DND-41 (cell line): ENCODE measurements at regions not wholly inside any gene's neighbourhood (a gene's known extent, or its start where the extent isn't known, plus 50 kb on each side); places are given as distances from the start of the nearest gene placed in this dataset.

Experiments used
- EZH2 ChIP-seq: IDR thresholded peaks from 3 replicates; pipeline ENCODE4 v1.6.1; 2012; ENCODE audit warnings: borderline replicate concordance, low read depth, mild to moderate bottlenecking, moderate library complexity, low read length, inconsistent platforms; ENCODE audit not compliant: severe bottlenecking
- TF ChIP-seq, protein P1 (sequence below): IDR thresholded peaks from 2 replicates; pipeline ENCODE4 v1.5.1; 2012; ENCODE audit warnings: borderline replicate concordance, low read length, moderate library complexity, mild to moderate bottlenecking; ENCODE audit not compliant: poor library complexity, severe bottlenecking; ENCODE audit errors: extremely low read depth

DNA sequence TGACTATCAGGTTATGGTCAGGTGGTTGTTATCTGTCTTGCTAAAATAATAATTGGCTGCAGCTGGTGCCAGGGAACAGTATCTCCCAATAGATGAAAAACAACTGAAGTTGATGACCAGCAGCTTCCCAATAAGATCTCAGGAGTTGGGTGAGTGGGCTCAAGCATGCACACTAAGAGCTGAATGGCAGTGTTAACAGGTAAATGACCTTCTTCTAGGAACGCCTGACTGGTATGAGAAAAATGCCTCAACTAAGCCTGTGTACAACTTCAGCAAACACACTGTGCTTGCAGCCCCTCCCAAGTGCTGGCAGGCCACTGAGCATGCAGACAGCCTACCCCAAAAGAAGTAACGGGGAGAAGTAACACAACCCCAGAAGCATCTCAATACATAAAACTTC lies 636.9 kb downstream of the ACTR3B start:
- TF ChIP-seq, protein P1, sequence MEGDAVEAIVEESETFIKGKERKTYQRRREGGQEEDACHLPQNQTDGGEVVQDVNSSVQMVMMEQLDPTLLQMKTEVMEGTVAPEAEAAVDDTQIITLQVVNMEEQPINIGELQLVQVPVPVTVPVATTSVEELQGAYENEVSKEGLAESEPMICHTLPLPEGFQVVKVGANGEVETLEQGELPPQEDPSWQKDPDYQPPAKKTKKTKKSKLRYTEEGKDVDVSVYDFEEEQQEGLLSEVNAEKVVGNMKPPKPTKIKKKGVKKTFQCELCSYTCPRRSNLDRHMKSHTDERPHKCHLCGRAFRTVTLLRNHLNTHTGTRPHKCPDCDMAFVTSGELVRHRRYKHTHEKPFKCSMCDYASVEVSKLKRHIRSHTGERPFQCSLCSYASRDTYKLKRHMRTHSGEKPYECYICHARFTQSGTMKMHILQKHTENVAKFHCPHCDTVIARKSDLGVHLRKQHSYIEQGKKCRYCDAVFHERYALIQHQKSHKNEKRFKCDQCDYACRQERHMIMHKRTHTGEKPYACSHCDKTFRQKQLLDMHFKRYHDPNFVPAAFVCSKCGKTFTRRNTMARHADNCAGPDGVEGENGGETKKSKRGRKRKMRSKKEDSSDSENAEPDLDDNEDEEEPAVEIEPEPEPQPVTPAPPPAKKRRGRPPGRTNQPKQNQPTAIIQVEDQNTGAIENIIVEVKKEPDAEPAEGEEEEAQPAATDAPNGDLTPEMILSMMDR: no peak
- no peak for TF ChIP-seq EZH2
